RWPE2 (cell line): ENCODE measurements at regions not wholly inside any gene's neighbourhood (a gene's known extent, or its start where the extent isn't known, plus 50 kb on each side); places are given as distances from the start of the nearest gene placed in this dataset.

Source experiments
- ATAC-seq: fragments of 200-7000 bp; cut with Tn5 transposase; 3 replicates; pipeline ENCODE4 v1.9.1; 2021; ENCODE audit warnings: low read depth
- DNase-seq: peaks from one replicate; pipeline ENCODE4 v3.0.0-alpha.2; 2020; ENCODE audit warnings: low spot score
- H3K27ac ChIP-seq: fragments of 450-650 bp; 2 replicates; pipeline ENCODE4 v1.5.1; 2017; ENCODE audit warnings: mild to moderate bottlenecking; ENCODE audit not compliant: poor library complexity, severe bottlenecking
- H3K27me3 ChIP-seq: fragments of 250-450 bp; sonication (Bioruptor Pico); 2 replicates; pipeline ENCODE4 v1.5.1; 2021; ENCODE audit warnings: mild to moderate bottlenecking, moderate library complexity; ENCODE audit not compliant: insufficient read depth, poor library complexity, severe bottlenecking
- H3K36me3 ChIP-seq: fragments of 250-450 bp; sonication (Bioruptor Pico); 2 replicates; pipeline ENCODE4 v1.5.1; 2020; ENCODE audit warnings: low read depth, mild to moderate bottlenecking, moderate library complexity
- H3K4me1 ChIP-seq: fragments of 250-450 bp; sonication (Bioruptor Pico); 2 replicates; pipeline ENCODE4 v1.5.1; 2021; ENCODE audit warnings: mild to moderate bottlenecking, moderate library complexity; ENCODE audit not compliant: insufficient read depth, poor library complexity, severe bottlenecking
- H3K4me3 ChIP-seq: fragments of 250-450 bp; sonication (Bioruptor Pico); 2 replicates; pipeline ENCODE4 v1.5.1; 2021; ENCODE audit warnings: mild to moderate bottlenecking, moderate library complexity; ENCODE audit not compliant: severe bottlenecking
- H3K9me3 ChIP-seq: fragments of 250-450 bp; sonication (Bioruptor Pico); 2 replicates; pipeline ENCODE4 v1.5.1; 2021; ENCODE audit warnings: mild to moderate bottlenecking, moderate library complexity; ENCODE audit not compliant: severe bottlenecking
- TF ChIP-seq, protein P1 (sequence below): fragments of 450-650 bp; IDR thresholded peaks from one replicate; pipeline ENCODE4 v1.5.1; 2017; ENCODE audit warnings: mild to moderate bottlenecking, moderate library complexity; ENCODE audit not compliant: poor library complexity, severe bottlenecking

DNA sequence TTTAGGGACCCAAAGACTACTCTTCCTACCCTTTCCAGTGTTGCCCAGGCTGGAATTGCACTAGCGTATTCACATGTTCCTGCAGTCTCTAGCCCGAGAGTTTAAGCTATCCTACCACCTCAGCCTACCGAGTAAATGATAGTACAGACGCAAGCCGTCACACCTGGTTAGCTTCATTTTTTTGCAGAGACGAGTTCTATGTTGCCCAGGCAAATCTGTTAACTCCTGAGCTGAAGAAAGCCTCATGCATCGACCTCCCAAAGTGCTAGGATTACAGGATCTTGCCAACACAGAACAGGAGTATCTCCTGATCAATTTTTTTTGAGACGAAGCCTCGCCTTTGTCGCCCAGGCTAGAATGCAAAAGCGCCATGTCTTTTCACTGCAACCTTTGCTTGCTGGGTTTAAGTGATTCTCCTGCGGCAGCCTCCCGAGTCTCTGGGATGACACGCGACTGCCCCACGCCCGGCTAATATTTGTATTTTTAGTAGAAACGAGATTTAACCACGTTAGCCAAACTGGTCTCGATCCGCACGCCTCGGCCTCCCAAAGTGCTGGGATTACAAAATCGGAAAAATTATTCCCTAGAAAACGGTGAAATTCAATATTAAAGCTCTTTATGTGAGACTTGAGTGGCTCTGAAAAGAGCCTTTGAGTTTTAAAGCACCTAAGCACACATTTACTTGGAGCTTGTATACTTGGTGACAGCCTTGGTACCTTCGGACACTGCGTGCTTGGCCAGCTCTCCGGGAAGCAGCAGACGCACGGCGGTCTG, 128.5 kb downstream of the HFE start:
- TF ChIP-seq, protein P1, sequence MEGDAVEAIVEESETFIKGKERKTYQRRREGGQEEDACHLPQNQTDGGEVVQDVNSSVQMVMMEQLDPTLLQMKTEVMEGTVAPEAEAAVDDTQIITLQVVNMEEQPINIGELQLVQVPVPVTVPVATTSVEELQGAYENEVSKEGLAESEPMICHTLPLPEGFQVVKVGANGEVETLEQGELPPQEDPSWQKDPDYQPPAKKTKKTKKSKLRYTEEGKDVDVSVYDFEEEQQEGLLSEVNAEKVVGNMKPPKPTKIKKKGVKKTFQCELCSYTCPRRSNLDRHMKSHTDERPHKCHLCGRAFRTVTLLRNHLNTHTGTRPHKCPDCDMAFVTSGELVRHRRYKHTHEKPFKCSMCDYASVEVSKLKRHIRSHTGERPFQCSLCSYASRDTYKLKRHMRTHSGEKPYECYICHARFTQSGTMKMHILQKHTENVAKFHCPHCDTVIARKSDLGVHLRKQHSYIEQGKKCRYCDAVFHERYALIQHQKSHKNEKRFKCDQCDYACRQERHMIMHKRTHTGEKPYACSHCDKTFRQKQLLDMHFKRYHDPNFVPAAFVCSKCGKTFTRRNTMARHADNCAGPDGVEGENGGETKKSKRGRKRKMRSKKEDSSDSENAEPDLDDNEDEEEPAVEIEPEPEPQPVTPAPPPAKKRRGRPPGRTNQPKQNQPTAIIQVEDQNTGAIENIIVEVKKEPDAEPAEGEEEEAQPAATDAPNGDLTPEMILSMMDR: no peak
- Histone ChIP-seq H3K27ac (peak overlapping the region; percentile 80), H3K4me3 (peak overlapping the region; percentile 49), H3K36me3 (no peaks in the 10 kb centered on the region), H3K4me1 (no peaks in the 10 kb centered on the region), H3K27me3 (no peaks in the 10 kb centered on the region), H3K9me3 (no peaks in the 10 kb centered on the region)
- no peak for DNase-seq
- peak; percentile 49 for ATAC-seq

DNA sequence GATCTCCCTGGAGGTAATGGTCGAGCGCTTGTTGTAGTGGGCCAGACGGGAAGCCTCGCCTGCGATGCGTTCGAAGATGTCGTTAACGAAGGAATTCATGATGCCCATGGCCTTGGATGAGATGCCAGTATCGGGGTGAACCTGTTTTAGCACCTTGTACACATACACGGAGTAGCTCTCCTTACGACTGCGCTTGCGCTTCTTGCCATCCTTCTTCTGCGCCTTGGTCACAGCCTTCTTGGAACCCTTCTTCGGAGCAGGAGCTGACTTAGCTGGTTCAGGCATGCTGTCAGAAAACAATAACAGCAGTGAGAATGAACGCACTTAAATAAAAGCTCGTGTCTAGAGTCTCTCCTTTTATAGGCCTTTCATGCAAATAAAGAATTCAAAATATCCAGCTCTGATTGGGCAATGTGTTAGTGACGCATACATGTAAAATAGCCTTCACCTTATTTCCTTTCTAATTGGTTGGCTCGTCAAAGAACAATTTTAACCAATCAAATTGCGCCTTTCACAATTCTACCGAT, 129.2 kb downstream of the HFE start:
- peak overlapping the region; percentile 80 for H3K27ac ChIP-seq

DNA sequence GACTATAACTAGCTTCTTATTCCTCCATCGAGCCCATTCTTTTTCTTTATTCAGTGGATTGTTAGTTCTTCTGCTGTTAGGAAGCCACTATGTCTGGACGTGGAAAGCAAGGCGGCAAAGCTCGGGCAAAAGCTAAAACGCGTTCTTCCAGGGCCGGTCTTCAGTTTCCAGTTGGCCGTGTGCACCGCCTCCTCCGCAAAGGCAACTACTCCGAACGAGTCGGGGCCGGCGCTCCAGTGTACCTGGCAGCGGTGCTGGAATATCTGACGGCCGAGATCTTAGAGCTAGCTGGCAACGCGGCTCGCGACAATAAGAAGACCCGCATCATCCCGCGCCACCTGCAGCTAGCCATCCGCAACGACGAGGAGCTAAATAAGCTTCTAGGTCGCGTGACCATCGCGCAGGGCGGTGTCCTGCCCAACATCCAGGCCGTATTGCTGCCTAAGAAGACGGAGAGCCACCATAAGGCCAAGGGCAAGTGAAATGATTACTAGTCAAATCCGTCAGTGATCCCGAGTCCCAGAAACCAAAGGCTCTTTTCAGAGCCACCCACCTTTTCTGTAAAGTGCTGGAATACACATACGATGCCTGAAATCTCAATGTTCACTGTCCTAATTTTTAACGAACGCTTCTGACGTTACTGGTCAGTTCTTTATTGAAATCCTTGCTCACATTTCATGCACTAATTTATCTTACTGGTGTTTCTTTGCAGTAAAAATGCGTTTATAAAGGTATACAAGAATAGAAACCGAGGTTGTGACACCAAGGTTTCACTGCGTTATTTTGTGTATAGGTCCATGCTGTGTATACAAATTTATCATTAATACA, 129.9 kb downstream of the HFE start:
- Histone ChIP-seq H3K27me3 (no peaks in the 10 kb centered on the region), H3K36me3 (no peaks in the 10 kb centered on the region), H3K4me3 (peak overlapping the region; percentile 49), H3K27ac (peak overlapping the region; percentile 80), H3K9me3 (no peaks in the 10 kb centered on the region), H3K4me1 (no peaks in the 10 kb centered on the region)
- TF ChIP-seq, protein P1: no peak
- peak; percentile 77 for DNase-seq
- peak; percentile 43 for ATAC-seq

More for the DNA sequence above, 129.2 kb downstream of the HFE start:
- no peaks in the 10 kb centered on the region for H3K27me3 ChIP-seq
- H3K9me3 ChIP-seq: no peaks in the 10 kb centered on the region
- peak overlapping the region; percentile 49 for H3K4me3 ChIP-seq
- TF ChIP-seq, protein P1: no peak
- DNase-seq: peak; percentile 79
- no peaks in the 10 kb centered on the region for H3K4me1 ChIP-seq
- H3K36me3 ChIP-seq: no peaks in the 10 kb centered on the region
- ATAC-seq: peak; percentile 54

DNA sequence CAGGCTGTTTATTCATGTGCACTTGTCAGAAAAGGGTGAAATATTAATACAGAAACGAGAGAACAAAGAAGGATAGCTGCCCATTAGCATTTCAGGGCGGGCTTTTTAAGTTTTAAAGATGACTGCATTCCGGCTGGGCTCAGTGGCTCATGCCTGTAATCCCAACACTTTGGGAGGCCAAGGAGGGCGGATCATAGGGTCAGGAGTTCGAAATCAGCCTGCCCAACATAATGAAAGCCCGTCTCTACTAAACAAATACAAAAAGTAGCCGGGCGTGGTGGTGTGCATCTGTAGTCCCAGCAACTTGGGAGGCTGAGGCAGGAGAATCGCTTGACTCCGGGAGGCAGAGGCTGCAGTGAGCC, 130.5 kb downstream of the HFE start:
- TF ChIP-seq, protein P1: no peak
- H3K36me3 ChIP-seq: no peaks in the 10 kb centered on the region
- H3K4me1 ChIP-seq: peaks cover 6% of the 10 kb centered on the region
- H3K4me3 ChIP-seq: peak overlapping the region; percentile 49
- peak; percentile 5; the same call in 1 of the 3 replicates for ATAC-seq
- H3K27me3 ChIP-seq: no peaks in the 10 kb centered on the region
- peak overlapping the region; percentile 80 for H3K27ac ChIP-seq
- no peaks in the 10 kb centered on the region for H3K9me3 ChIP-seq
- no peak for DNase-seq
